Activated T-helper 1 cell treated with anti-CD3 and anti-CD28 coated beads, Interleukin-12 subunit alpha, Interleukin-12 subunit beta, Interleukin-2, Interleukin-4 antibody, amounts not matched to agents 30 ng/mL and 10 ng/mL and 1 ng/mL, durations not matched to agents 14 hours and 24 hours and 36 hours (primary cell): ENCODE measurements at regions not wholly inside any gene's neighbourhood (a gene's known extent, or its start where the extent isn't known, plus 50 kb on each side); places are given as distances from the start of the nearest gene placed in this dataset.
"Not testable (repeated sequence)": the region's sequence is repeated elsewhere in the genome, so short reads cannot be mapped to it uniquely, and the experiment has no call there.

Source experiments
- DNase-seq: peaks from one replicate; pipeline ENCODE4 v3.0.0; 2021; ENCODE audit warnings: low spot score
- H3K27ac Mint-ChIP-seq: one replicate; pipeline ENCODE4 v1.8.0; 2021; ENCODE audit warnings: mild to moderate bottlenecking, mixed read lengths
- H3K27me3 Mint-ChIP-seq: one replicate; pipeline ENCODE4 v1.8.0; 2022; ENCODE audit warnings: mild to moderate bottlenecking, moderate library complexity, mixed read lengths; ENCODE audit not compliant: insufficient read depth
- H3K36me3 Mint-ChIP-seq: one replicate; pipeline ENCODE4 v1.8.0; 2021; ENCODE audit warnings: low read depth, mixed read lengths
- H3K4me1 Mint-ChIP-seq: one replicate; pipeline ENCODE4 v1.8.0; 2021; ENCODE audit warnings: low read depth, mixed read lengths
- H3K4me3 Mint-ChIP-seq: one replicate; pipeline ENCODE4 v1.8.0; 2021; ENCODE audit warnings: mild to moderate bottlenecking, moderate library complexity, mixed read lengths
- H3K9me3 Mint-ChIP-seq: one replicate; pipeline ENCODE4 v1.8.0; 2021; ENCODE audit warnings: mixed read lengths
- intact Hi-C: fragments of 100-400 bp; cut with micrococcal nuclease; formaldehyde crosslinking; loops from one replicate; pipeline ENCODE4 v1.15.1; 2024

- intact Hi-C loops, result no loop called here
- DNase-seq, result no peak
- Mint-ChIP-seq H3K27ac (no peak overlapping the region), H3K27me3 (no peaks in the 10 kb centered on the region), H3K36me3 (no peaks in the 10 kb centered on the region), H3K4me3 (no peak overlapping the region), H3K4me1 (no peaks in the 10 kb centered on the region), H3K9me3 (no peaks in the 10 kb centered on the region)
Measured at GRCh38 chrX:94686071-94686470, 1012.1 kb downstream of the FAM133A start.

GRCh38 chrX:94695910-94696309 is 1021.9 kb downstream of the FAM133A start:
- intact Hi-C loops, result no loop called here
- Mint-ChIP-seq H3K9me3 (no peaks in the 10 kb centered on the region), H3K4me3 (no peak overlapping the region), H3K4me1 (no peaks in the 10 kb centered on the region), H3K27ac (no peak overlapping the region), H3K36me3 (no peaks in the 10 kb centered on the region), H3K27me3 (no peaks in the 10 kb centered on the region)
- DNase-seq, result no peak

GRCh38 chrX:94704348-94705256 is 1030.6 kb downstream of the FAM133A start:
- DNase-seq, H3K27ac Mint-ChIP-seq, intact Hi-C loops, H3K27me3 Mint-ChIP-seq, H3K4me3 Mint-ChIP-seq, H3K36me3 Mint-ChIP-seq, H3K9me3 Mint-ChIP-seq, H3K4me1 Mint-ChIP-seq: not testable (repeated sequence)

- Mint-ChIP-seq H3K4me3 (no peak overlapping the region), H3K27me3 (no peaks in the 10 kb centered on the region), H3K9me3 (no peaks in the 10 kb centered on the region), H3K36me3 (no peaks in the 10 kb centered on the region), H3K4me1 (no peaks in the 10 kb centered on the region), H3K27ac (no peak overlapping the region)
- DNase-seq, result no peak
- intact Hi-C loops, result no loop called here
Measured at GRCh38 chrX:94721386-94721785, 1047.4 kb downstream of the FAM133A start.

- no peaks in the 10 kb centered on the region for H3K4me1 Mint-ChIP-seq
- H3K27me3 Mint-ChIP-seq, result no peaks in the 10 kb centered on the region
- H3K27ac Mint-ChIP-seq, result no peak overlapping the region
- H3K36me3 Mint-ChIP-seq, result no peaks in the 10 kb centered on the region
- H3K9me3 Mint-ChIP-seq, result no peaks in the 10 kb centered on the region
- intact Hi-C loops, result no loop called here
- no peak for DNase-seq
- H3K4me3 Mint-ChIP-seq, result no peak overlapping the region
Measured at GRCh38 chrX:94722578-94722977, 1048.6 kb downstream of the FAM133A start.

- H3K27ac Mint-ChIP-seq, result no peak overlapping the region
- H3K4me3 Mint-ChIP-seq, result no peak overlapping the region
- peaks cover 6% of the 10 kb centered on the region for H3K4me1 Mint-ChIP-seq
- H3K27me3 Mint-ChIP-seq, result no peaks in the 10 kb centered on the region
- H3K36me3 Mint-ChIP-seq, result peaks cover 2% of the 10 kb centered on the region
- intact Hi-C loops, result no loop called here
- DNase-seq, result no peak
- H3K9me3 Mint-ChIP-seq, result no peaks in the 10 kb centered on the region
Measured at GRCh38 chrX:94742772-94743171, 1068.8 kb downstream of the FAM133A start.

- Mint-ChIP-seq H3K9me3 (no peaks in the 10 kb centered on the region), H3K4me3 (no peak overlapping the region), H3K4me1 (peaks cover 6% of the 10 kb centered on the region), H3K27ac (no peak overlapping the region), H3K27me3 (no peaks in the 10 kb centered on the region), H3K36me3 (peaks cover 2% of the 10 kb centered on the region)
- intact Hi-C loops, result no loop called here
- DNase-seq, result no peak
Measured at GRCh38 chrX:94743478-94743877, 1069.5 kb downstream of the FAM133A start.

GRCh38 chrX:94744786-94745185 is 1070.8 kb downstream of the FAM133A start:
- Mint-ChIP-seq H3K27me3 (no peaks in the 10 kb centered on the region), H3K27ac (no peak overlapping the region), H3K4me1 (peaks cover 6% of the 10 kb centered on the region), H3K36me3 (peaks cover 2% of the 10 kb centered on the region), H3K9me3 (no peaks in the 10 kb centered on the region), H3K4me3 (no peak overlapping the region)
- intact Hi-C loops, result no loop called here
- no peak for DNase-seq

GRCh38 chrX:94751611-94752010 is 1077.6 kb downstream of the FAM133A start:
- Mint-ChIP-seq H3K27ac (no peak overlapping the region), H3K4me1 (no peaks in the 10 kb centered on the region), H3K36me3 (no peaks in the 10 kb centered on the region), H3K9me3 (no peaks in the 10 kb centered on the region), H3K4me3 (no peak overlapping the region), H3K27me3 (no peaks in the 10 kb centered on the region)
- intact Hi-C loops, result no loop called here
- DNase-seq, result no peak

- Mint-ChIP-seq H3K27ac (no peak overlapping the region), H3K4me1 (no peaks in the 10 kb centered on the region), H3K27me3 (no peaks in the 10 kb centered on the region), H3K4me3 (no peak overlapping the region), H3K36me3 (no peaks in the 10 kb centered on the region), H3K9me3 (no peaks in the 10 kb centered on the region)
- DNase-seq, result no peak
- intact Hi-C loops, result no loop called here
Measured at GRCh38 chrX:94752434-94753169, 1078.6 kb downstream of the FAM133A start.

- H3K36me3 Mint-ChIP-seq, result no peaks in the 10 kb centered on the region
- no peaks in the 10 kb centered on the region for H3K27me3 Mint-ChIP-seq
- no peak overlapping the region for H3K27ac Mint-ChIP-seq
- DNase-seq, result no peak
- intact Hi-C loops, result no loop called here
- no peaks in the 10 kb centered on the region for H3K9me3 Mint-ChIP-seq
- H3K4me1 Mint-ChIP-seq, result no peaks in the 10 kb centered on the region
- H3K4me3 Mint-ChIP-seq, result no peak overlapping the region
Measured at GRCh38 chrX:94758130-94758529, 1084.1 kb downstream of the FAM133A start.

- no peaks in the 10 kb centered on the region for H3K4me1 Mint-ChIP-seq
- no peak overlapping the region for H3K27ac Mint-ChIP-seq
- no peaks in the 10 kb centered on the region for H3K27me3 Mint-ChIP-seq
- no peak for DNase-seq
- intact Hi-C loops, result no loop called here
- no peaks in the 10 kb centered on the region for H3K9me3 Mint-ChIP-seq
- H3K4me3 Mint-ChIP-seq, result no peak overlapping the region
- H3K36me3 Mint-ChIP-seq, result no peaks in the 10 kb centered on the region
Measured at GRCh38 chrX:94775640-94776039, 1101.6 kb downstream of the FAM133A start.

GRCh38 chrX:94813541-94813940 is 1139.5 kb downstream of the FAM133A start:
- Mint-ChIP-seq H3K36me3 (no peaks in the 10 kb centered on the region), H3K9me3 (peaks cover 1% of the 10 kb centered on the region), H3K27me3 (no peaks in the 10 kb centered on the region), H3K4me3 (no peak overlapping the region), H3K4me1 (no peaks in the 10 kb centered on the region), H3K27ac (no peak overlapping the region)
- intact Hi-C loops, result no loop called here
- DNase-seq, result no peak
